Natural killer cell (primary cell): ENCODE measurements at regions not wholly inside any gene's neighbourhood (a gene's known extent, or its start where the extent isn't known, plus 50 kb on each side); places are given as distances from the start of the nearest gene placed in this dataset.

ENCODE experiments used
- ATAC-seq, 3 donors: fragments of 150-1000 bp in 2 of 3; fragments of 200-7000 bp in 1 of 3; cut with Tn5 transposase; 1 replicate in 1 of 3; 2 replicates in 2 of 3; pipeline ENCODE4 v1.10.0; 2021; ENCODE audit warnings: mild to moderate bottlenecking in 2 of 3, moderate library complexity in 2 of 3
- DNase-seq, 2 donors: peaks; one replicate each; pipeline versions ENCODE4 v3.0.0 to v3.0.0-alpha.2; 2013 to 2021; ENCODE audit warnings: mixed read lengths in 1 of 2
- H3K27ac ChIP-seq: one replicate; pipeline ENCODE4 v1.5.1; 2013; ENCODE audit warnings: mild to moderate bottlenecking, low read length
- H3K27me3 ChIP-seq: one replicate; pipeline ENCODE4 v1.6.1; 2013; ENCODE audit warnings: low read length; ENCODE audit not compliant: control insufficient read depth, insufficient read depth
- H3K36me3 ChIP-seq: one replicate; pipeline ENCODE4 v1.6.1; 2013; ENCODE audit warnings: low read length; ENCODE audit not compliant: control insufficient read depth, insufficient read depth
- H3K4me1 ChIP-seq: one replicate; pipeline ENCODE4 v1.6.1; 2013; ENCODE audit warnings: low read length; ENCODE audit not compliant: control insufficient read depth, insufficient read depth
- H3K4me3 ChIP-seq: one replicate; pipeline ENCODE4 v1.5.1; 2013; ENCODE audit warnings: low read length
- H3K9me3 ChIP-seq: one replicate; pipeline ENCODE4 v1.6.1; 2013; ENCODE audit warnings: low read length; ENCODE audit not compliant: control insufficient read depth, insufficient read depth
- H3K27ac Mint-ChIP-seq, 2 donors: one replicate each; pipeline ENCODE4 v1.8.0; 2022; ENCODE audit warnings: mild to moderate bottlenecking in 2 of 2, mixed read lengths in 2 of 2, moderate library complexity in 1 of 2
- H3K27me3 Mint-ChIP-seq, 2 donors: one replicate each; pipeline ENCODE4 v1.8.0; 2022; ENCODE audit warnings: low read depth in 2 of 2, mixed read lengths in 2 of 2
- H3K36me3 Mint-ChIP-seq: one replicate; pipeline ENCODE4 v1.8.0; 2022; ENCODE audit warnings: mixed read lengths
- H3K4me1 Mint-ChIP-seq, 2 donors: one replicate each; pipeline ENCODE4 v1.8.0; 2022; ENCODE audit warnings: mixed read lengths in 2 of 2
- H3K4me3 Mint-ChIP-seq: one replicate; pipeline ENCODE4 v1.8.0; 2022; ENCODE audit warnings: mild to moderate bottlenecking, moderate library complexity, mixed read lengths
- H3K9me3 Mint-ChIP-seq, 2 donors: one replicate each; pipeline ENCODE4 v1.8.0; 2022; ENCODE audit warnings: mixed read lengths in 2 of 2
- CTCF ChIP-seq: fragments of 200-600 bp; IDR thresholded peaks from one replicate; pipeline ENCODE4 v1.8.0; 2022; ENCODE audit warnings: antibody characterized with exemption
- WGBS: methylation state at CpG from one replicate; pipeline ENCODE4 v1.1.7; 2013; ENCODE audit warnings: missing lambda C conversion rate; ENCODE audit not compliant: insufficient coverage; 5-methylcytosine and 5-hydroxymethylcytosine counted together
- intact Hi-C: fragments of 100-400 bp; cut with micrococcal nuclease; formaldehyde crosslinking; loops from one replicate; pipeline ENCODE4 v1.14.2; 2022

GRCh38 chr5:155389498-155389897 is 375.9 kb downstream of the KIF4B start:
- Histone ChIP-seq H3K4me1 (no peaks in the 10 kb centered on the region), H3K36me3 (no peaks in the 10 kb centered on the region), H3K27ac (no peak overlapping the region), H3K27me3 (no peaks in the 10 kb centered on the region), H3K4me3 (no peak overlapping the region), H3K9me3 (no peaks in the 10 kb centered on the region)
- Mint-ChIP-seq H3K36me3 (no peaks in the 10 kb centered on the region), H3K4me3 (no peak overlapping the region), H3K27ac (no peak overlapping the region), H3K9me3 (peaks cover 8 to 11% of the 10 kb centered on the region in 2 donors), H3K4me1 (no peaks in the 10 kb centered on the region), H3K27me3 (no peaks in the 10 kb centered on the region)
- intact Hi-C loops = no loop called here
- no peak for TF ChIP-seq CTCF
- no peak for DNase-seq
- 80% methylated on average over 2 of the region's 4 CpGs for WGBS
- ATAC-seq = no peak

- Histone ChIP-seq H3K27me3 (no peaks in the 10 kb centered on the region), H3K27ac (no peak overlapping the region), H3K36me3 (no peaks in the 10 kb centered on the region), H3K4me3 (no peak overlapping the region), H3K9me3 (no peaks in the 10 kb centered on the region), H3K4me1 (no peaks in the 10 kb centered on the region)
- ATAC-seq (no peak), DNase-seq (no peak)
- Mint-ChIP-seq H3K27me3 (no peaks in the 10 kb centered on the region), H3K36me3 (no peaks in the 10 kb centered on the region), H3K4me1 (no peaks in the 10 kb centered on the region), H3K27ac (no peak overlapping the region), H3K9me3 (peaks cover 2% of the 10 kb centered on the region in 2 donors), H3K4me3 (no peak overlapping the region)
- intact Hi-C loops = no loop called here
- no peak for TF ChIP-seq CTCF
These were observed 381.2 kb downstream of the KIF4B start for GRCh38 chr5:155394727-155395126.

DNA sequence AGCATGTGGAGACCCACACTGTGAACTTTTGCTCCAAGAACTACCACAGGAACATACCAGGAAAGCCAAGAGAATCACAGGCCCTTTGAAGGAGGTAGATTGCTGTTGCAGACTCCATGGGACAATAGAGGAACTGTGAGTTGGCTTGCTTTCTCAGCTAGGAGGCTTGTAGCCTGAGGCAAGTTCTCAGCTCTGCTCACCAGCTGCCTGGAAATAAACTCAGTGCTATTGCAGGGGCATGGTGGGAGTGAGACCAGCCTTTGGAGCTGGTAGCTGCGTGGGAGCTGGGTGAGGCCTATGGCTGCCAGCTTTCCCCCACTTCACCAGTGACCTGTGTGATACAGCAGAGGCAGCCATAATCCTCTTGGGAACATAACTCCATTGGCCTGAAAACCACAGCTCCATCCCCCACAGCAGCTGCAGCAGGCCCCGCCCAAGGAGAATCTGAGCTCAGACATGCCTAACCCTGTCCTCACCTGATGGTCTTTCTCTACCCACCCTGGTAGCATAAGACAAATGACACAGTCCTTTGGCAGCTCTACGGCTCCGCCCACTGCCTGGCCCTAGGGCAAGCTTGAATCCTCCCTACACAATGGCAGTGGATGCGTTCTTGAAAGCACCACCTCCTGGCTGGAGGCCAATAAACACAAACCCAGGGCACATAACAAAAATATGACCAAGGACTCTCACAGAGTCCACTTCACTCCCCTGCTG is 389.5 kb downstream of the KIF4B start:
- Mint-ChIP-seq H3K36me3 (no peaks in the 10 kb centered on the region), H3K4me3 (no peak overlapping the region), H3K27me3 (no peaks in the 10 kb centered on the region), H3K4me1 (no peaks in the 10 kb centered on the region), H3K27ac (no peak overlapping the region), H3K9me3 (peaks cover 16 to 17% of the 10 kb centered on the region in 2 donors)
- H3K9me3 ChIP-seq = peaks cover 3% of the 10 kb centered on the region
- no peaks in the 10 kb centered on the region for H3K36me3 ChIP-seq
- H3K4me3 ChIP-seq = no peak overlapping the region
- no peak for TF ChIP-seq CTCF
- no peak overlapping the region for H3K27ac ChIP-seq
- DNase-seq (no peak), ATAC-seq (no peak)
- intact Hi-C loops = no loop called here
- no peaks in the 10 kb centered on the region for H3K27me3 ChIP-seq
- 71% methylated on average over 5 of the region's 5 CpGs for WGBS
- H3K4me1 ChIP-seq = no peaks in the 10 kb centered on the region

DNA sequence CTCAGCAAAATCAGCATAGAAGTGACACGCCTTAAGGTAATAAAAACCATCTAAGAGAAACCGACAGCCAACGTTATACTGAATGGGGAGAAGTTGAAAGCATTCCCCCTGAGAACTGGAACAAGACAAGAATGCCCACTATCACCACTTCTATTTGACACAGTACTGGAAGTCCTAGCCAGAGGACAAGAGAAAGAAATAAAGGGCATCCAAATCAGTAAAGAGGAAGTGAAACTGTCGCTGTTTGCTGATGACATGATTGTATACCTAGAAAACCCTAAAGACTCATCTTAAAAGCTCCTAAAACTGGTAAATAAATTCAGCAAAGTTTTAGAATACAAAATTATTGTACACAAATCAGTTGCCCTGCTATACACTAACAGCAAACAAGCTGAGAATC is 393.3 kb downstream of the KIF4B start:
- no peaks in the 10 kb centered on the region for H3K36me3 Mint-ChIP-seq
- no peak overlapping the region for H3K27ac Mint-ChIP-seq
- H3K9me3 ChIP-seq = peaks cover 3% of the 10 kb centered on the region
- no peak overlapping the region for H3K4me3 ChIP-seq
- no peaks in the 10 kb centered on the region for H3K4me1 Mint-ChIP-seq
- no peaks in the 10 kb centered on the region for H3K36me3 ChIP-seq
- no peak overlapping the region for H3K27ac ChIP-seq
- no peak for DNase-seq
- ATAC-seq = no peak
- 88% methylated on average over 4 of the region's 4 CpGs for WGBS
- H3K4me3 Mint-ChIP-seq = no peak overlapping the region
- intact Hi-C loops = no loop called here
- H3K9me3 Mint-ChIP-seq = peaks cover 16 to 17% of the 10 kb centered on the region in 2 donors
- no peak for TF ChIP-seq CTCF
- H3K27me3 Mint-ChIP-seq = no peaks in the 10 kb centered on the region
- no peaks in the 10 kb centered on the region for H3K27me3 ChIP-seq
- no peaks in the 10 kb centered on the region for H3K4me1 ChIP-seq
